ENCODE measurements at regions not wholly inside any gene's neighbourhood (a gene's known extent, or its start where the extent isn't known, plus 50 kb on each side); places are given as distances from the start of the nearest gene placed in this dataset.
"Not testable (repeated sequence)": the region's sequence is repeated elsewhere in the genome, so short reads cannot be mapped to it uniquely, and the experiment has no call there.

DNA sequence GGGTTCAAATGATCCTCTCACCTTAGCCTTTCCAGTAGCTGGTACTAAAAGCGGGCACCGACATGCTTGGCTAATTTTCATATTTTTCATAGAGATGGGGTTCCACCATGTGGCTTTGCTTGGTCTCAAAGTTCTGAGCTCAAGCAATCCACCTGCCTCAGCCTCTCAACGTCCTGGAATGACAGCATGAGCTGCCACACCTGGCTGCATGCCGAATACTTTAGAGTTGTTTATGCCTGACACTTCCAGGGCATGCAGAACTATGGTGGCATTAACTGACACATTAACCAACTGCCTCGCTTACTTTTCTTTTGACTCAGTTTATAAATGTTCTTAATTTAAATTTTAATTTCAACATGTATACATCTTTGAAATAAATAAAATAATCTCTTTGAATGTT lies 135.8 kb downstream of the CCDC74A start:
- not testable (repeated sequence) for TF ChIP-seq NR2C2 (IDR thresholded peaks at IDR 0.05; ENCODE audit: borderline replicate concordance, control insufficient read depth, insufficient read length, low read depth); CREM (IDR thresholded peaks at IDR 0.05; ENCODE audit: low read depth); POLR2A (IDR thresholded peaks at IDR 0.05; ENCODE audit: low read depth, low read length); NBN (IDR thresholded peaks at IDR 0.05); POLR2AphosphoS5 (IDR thresholded peaks at IDR 0.05; ENCODE audit: low read length); SRF (IDR thresholded peaks at IDR 0.05; ENCODE audit: low read depth in 2 of 2, low read length in 2 of 2); TCF7 (IDR thresholded peaks at IDR 0.05; ENCODE audit: borderline replicate concordance); NFYB (IDR thresholded peaks at IDR 0.05; ENCODE audit: insufficient read depth, low read depth, low read length)
- TF ChIP-seq, protein P1, sequence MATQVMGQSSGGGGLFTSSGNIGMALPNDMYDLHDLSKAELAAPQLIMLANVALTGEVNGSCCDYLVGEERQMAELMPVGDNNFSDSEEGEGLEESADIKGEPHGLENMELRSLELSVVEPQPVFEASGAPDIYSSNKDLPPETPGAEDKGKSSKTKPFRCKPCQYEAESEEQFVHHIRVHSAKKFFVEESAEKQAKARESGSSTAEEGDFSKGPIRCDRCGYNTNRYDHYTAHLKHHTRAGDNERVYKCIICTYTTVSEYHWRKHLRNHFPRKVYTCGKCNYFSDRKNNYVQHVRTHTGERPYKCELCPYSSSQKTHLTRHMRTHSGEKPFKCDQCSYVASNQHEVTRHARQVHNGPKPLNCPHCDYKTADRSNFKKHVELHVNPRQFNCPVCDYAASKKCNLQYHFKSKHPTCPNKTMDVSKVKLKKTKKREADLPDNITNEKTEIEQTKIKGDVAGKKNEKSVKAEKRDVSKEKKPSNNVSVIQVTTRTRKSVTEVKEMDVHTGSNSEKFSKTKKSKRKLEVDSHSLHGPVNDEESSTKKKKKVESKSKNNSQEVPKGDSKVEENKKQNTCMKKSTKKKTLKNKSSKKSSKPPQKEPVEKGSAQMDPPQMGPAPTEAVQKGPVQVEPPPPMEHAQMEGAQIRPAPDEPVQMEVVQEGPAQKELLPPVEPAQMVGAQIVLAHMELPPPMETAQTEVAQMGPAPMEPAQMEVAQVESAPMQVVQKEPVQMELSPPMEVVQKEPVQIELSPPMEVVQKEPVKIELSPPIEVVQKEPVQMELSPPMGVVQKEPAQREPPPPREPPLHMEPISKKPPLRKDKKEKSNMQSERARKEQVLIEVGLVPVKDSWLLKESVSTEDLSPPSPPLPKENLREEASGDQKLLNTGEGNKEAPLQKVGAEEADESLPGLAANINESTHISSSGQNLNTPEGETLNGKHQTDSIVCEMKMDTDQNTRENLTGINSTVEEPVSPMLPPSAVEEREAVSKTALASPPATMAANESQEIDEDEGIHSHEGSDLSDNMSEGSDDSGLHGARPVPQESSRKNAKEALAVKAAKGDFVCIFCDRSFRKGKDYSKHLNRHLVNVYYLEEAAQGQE (IDR thresholded peaks at IDR 0.05; ENCODE audit: low read depth, low read length) = not testable (repeated sequence)
